ENCODE measurements at regions not wholly inside any gene's neighbourhood (a gene's known extent, or its start where the extent isn't known, plus 50 kb on each side); places are given as distances from the start of the nearest gene placed in this dataset.

GRCh38 chr9:24841993-24842392 lies 296.3 kb upstream of the IZUMO3 start:
- Histone ChIP-seq H3K36me3 (no peaks in the 10 kb centered on the region), H3K4me1 (no peaks in the 10 kb centered on the region), H3K4me3 (no peak overlapping the region), H3K27ac (no peak overlapping the region), H3K9me3 (no peaks in the 10 kb centered on the region), H3K27me3 (no peaks in the 10 kb centered on the region)
- intact Hi-C loops (cut with DNase I), result no loop called here
- no peak for TF ChIP-seq CTCF (IDR thresholded peaks at IDR 0.05)
- no peak for DNase-seq
- ATAC-seq, result no peak

GRCh38 chr9:24832307-24832706 lies 286.6 kb upstream of the IZUMO3 start:
- no peak for ATAC-seq
- H3K36me3 ChIP-seq, result no peaks in the 10 kb centered on the region
- no peak overlapping the region for H3K27ac ChIP-seq

GRCh38 chr9:24828687-24829086 lies 283.0 kb upstream of the IZUMO3 start:
- Histone ChIP-seq H3K36me3 (no peaks in the 10 kb centered on the region), H3K4me3 (no peak overlapping the region), H3K4me1 (no peaks in the 10 kb centered on the region), H3K9me3 (no peaks in the 10 kb centered on the region), H3K27me3 (no peaks in the 10 kb centered on the region), H3K27ac (no peak overlapping the region)
- no peak for TF ChIP-seq CTCF (IDR thresholded peaks at IDR 0.05)
- ATAC-seq (no peak), DNase-seq (no peak)
- intact Hi-C loops (cut with DNase I), result no loop called here

More at GRCh38 chr9:24832307-24832706, 286.6 kb upstream of the IZUMO3 start:
- H3K9me3 ChIP-seq, result no peaks in the 10 kb centered on the region
- H3K27me3 ChIP-seq, result no peaks in the 10 kb centered on the region
- intact Hi-C loops (cut with DNase I), result no loop called here
- no peaks in the 10 kb centered on the region for H3K4me1 ChIP-seq
- peak; percentile 16 for TF ChIP-seq CTCF (IDR thresholded peaks at IDR 0.05)
- H3K4me3 ChIP-seq, result no peak overlapping the region
- no peak for DNase-seq

- H3K27ac ChIP-seq, result no peak overlapping the region
- intact Hi-C loops (cut with DNase I), result no loop called here
- H3K4me1 ChIP-seq, result no peaks in the 10 kb centered on the region
- no peak for TF ChIP-seq CTCF (IDR thresholded peaks at IDR 0.05)
- ATAC-seq, result no peak
- H3K9me3 ChIP-seq, result no peaks in the 10 kb centered on the region
- H3K4me3 ChIP-seq, result no peak overlapping the region
- no peaks in the 10 kb centered on the region for H3K36me3 ChIP-seq
- no peaks in the 10 kb centered on the region for H3K27me3 ChIP-seq
- DNase-seq, result no peak
These were observed 278.9 kb upstream of the IZUMO3 start for GRCh38 chr9:24824607-24825006.

- no peak overlapping the region for H3K27ac ChIP-seq
- no peak for ATAC-seq
- intact Hi-C loops (cut with DNase I), result no loop called here
These were observed 274.5 kb upstream of the IZUMO3 start for GRCh38 chr9:24820196-24820595.

More at GRCh38 chr9:24820196-24820595, 274.5 kb upstream of the IZUMO3 start:
- Histone ChIP-seq H3K9me3 (no peaks in the 10 kb centered on the region), H3K36me3 (no peaks in the 10 kb centered on the region), H3K27me3 (no peaks in the 10 kb centered on the region), H3K4me1 (no peaks in the 10 kb centered on the region), H3K4me3 (no peak overlapping the region)
- no peak for TF ChIP-seq CTCF (IDR thresholded peaks at IDR 0.05)
- no peak for DNase-seq

All from upper lobe of right lung (tissue), 1 donor.